SHP77 treated with DMSO at 0.1 percent for 48 hours (cell line): ENCODE measurements at regions not wholly inside any gene's neighbourhood (a gene's known extent, or its start where the extent isn't known, plus 50 kb on each side); places are given as distances from the start of the nearest gene placed in this dataset.

Source experiments
- DNase-seq: peaks from one replicate; lab custom pipeline; 2025; lab: John Stamatoyannopoulos, UW

DNA sequence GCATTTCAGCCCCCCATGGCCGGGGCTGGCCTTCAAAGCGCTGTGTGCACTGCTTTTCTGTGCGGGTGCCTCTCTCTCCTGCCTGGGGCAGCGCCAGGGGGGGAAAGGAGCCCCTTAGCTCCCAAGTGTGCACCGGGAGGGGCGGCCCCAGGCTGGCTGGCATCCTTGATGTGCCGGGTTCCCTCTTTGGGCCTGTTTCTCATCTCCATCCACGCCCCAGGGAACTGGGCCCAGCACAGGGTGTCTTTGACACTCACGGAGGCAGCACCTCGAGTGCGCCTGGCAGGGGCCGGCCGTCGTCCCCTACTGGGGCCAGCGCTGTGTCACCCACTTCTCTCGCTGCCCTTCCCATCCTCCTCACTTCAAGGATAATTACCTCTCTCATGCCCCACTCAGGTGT is 324.3 kb downstream of the TEX29 start:
- DNase-seq = no peak

GRCh38 chr13:111645198-111645597 is 324.8 kb downstream of the TEX29 start:
- no peak for DNase-seq

- DNase-seq = no peak
Measured at GRCh38 chr13:111645598-111646455, 325.4 kb downstream of the TEX29 start.

DNA sequence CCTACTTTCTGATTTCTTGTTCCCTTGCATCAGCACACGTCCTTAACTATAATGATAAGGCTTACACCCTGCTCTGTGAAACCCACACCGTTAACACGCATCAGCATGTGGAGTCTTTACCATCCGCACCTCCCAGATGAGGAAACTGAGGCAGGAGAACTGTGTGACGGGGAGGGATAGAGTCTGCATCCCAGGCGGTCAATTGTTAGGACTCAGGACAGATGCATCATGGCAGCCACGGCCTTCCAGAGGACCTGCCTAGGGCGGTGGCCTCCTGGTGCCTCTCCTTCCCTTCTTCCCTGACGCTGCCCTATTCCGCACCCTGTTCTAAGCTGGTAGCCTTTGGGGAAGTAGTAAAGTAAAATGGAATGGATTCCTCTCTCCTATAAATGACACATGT is 326.0 kb downstream of the TEX29 start:
- DNase-seq = no peak

- no peak for DNase-seq
Measured at GRCh38 chr13:111648885-111649284, 328.4 kb downstream of the TEX29 start.

DNA sequence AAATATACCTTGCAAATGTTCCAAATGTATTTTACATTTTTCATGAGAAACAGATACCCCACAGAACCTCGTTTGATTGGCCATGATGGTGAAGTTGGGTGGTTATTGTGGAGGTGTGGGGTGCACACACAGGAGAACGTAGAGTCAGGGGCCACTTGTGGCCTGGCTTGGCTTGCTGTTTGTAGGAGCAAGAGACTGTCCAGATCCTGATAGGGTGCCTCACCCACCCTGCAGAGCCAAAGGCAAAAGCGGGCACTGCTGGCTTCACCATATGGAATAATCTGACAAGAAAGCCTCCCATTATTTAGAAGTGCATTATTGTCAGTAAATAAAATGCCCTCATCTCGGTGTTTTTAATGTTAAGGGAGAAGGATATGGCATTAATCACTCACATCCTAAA is 330.2 kb downstream of the TEX29 start:
- DNase-seq = no peak

DNA sequence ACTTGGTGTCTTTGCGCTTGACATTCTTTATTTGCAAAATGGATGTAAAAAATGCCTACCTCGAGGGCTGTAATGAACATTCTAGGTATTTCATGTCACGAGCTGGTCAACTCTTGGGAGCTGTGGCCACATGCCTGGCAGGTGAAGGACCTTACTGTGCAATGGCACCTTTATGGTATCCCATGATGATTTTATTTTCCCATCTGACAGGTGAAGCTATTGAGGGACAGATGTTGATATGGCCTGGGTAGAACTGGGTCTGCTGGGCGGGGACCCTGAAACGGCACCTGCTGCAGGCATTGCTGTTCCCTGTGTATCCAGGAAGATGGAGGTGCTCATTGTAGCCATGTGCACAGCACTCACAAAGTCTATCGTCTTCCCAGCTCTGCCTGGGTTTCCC is 332.2 kb downstream of the TEX29 start:
- no peak for DNase-seq

- DNase-seq = no peak
Measured at GRCh38 chr13:111654531-111654930, 334.1 kb downstream of the TEX29 start.

- DNase-seq = no peak
Measured at GRCh38 chr13:111656439-111656838, 336.0 kb downstream of the TEX29 start.

- DNase-seq = no peak
Measured at GRCh38 chr13:111657013-111657412, 336.6 kb downstream of the TEX29 start.

- DNase-seq = no peak
Measured at GRCh38 chr13:111658145-111659100, 338.0 kb downstream of the TEX29 start.

- DNase-seq = no peak
Measured at GRCh38 chr13:111659219-111659775, 338.9 kb downstream of the TEX29 start.

GRCh38 chr13:111659842-111660241 is 339.4 kb downstream of the TEX29 start:
- DNase-seq = no peak

DNA sequence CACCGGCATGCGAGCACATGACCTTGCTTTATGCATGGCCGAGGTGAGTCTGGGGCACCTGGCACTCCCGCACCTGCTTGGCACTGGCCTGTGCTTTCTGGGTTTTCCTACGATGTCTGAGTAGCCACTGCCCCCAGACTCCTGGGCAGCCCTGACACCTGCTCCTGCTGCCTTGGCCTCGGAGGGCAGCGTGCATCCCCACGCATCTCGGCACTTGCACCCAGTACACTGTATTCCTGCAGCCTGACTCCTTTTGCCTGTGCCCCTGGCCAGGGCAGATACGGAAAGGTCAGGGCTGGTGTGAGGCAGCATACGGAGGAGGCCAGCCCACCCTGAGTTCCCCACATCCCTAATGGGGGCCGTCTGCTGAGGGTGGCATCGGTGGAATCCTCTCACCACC is 340.6 kb downstream of the TEX29 start:
- DNase-seq = no peak

- no peak for DNase-seq
Measured at GRCh38 chr13:111661776-111662175, 341.3 kb downstream of the TEX29 start.

DNA sequence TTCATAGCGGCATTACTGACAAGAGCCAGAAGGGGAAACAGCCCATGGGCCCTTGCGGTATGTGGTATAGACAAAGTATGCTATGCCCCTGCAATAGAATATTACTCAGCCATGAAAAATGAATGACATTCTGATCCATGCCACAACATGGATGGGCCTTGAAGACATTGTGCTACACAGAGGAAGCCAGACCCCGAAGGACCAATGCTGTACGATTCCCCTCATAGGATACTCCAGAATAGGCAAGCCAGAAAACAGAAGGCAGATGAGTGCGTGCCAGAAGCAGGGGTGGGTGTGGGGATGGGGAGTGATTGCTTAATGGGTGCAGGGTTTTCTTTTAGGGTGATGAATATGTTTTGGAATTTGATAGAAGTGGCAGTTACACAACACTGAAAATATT is 342.0 kb downstream of the TEX29 start:
- no peak for DNase-seq

- DNase-seq = no peak
Measured at GRCh38 chr13:111662895-111663294, 342.5 kb downstream of the TEX29 start.

DNA sequence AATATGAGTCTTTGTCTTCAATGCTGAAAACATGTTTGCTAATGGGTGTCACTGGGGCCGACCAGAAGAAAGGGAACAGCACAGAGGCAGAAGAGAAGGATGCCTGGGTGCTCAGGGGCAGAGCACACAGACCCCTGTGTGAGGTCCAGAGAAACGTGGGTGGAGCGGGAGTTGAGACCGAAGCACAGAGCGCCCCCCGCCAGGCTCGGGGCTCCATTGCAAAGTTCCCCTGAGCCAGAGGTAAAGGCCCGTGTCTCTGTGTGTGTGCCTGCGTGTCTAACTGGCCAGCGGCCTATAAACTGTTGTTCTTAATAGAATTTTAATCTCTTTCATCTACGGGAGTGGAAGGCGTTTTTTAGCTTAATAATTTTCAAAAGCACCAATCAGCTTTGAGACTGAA is 343.1 kb downstream of the TEX29 start:
- DNase-seq = no peak

- no peak for DNase-seq
Measured at GRCh38 chr13:111663953-111664421, 343.5 kb downstream of the TEX29 start.

GRCh38 chr13:111664696-111665095 is 344.3 kb downstream of the TEX29 start:
- no peak for DNase-seq

DNA sequence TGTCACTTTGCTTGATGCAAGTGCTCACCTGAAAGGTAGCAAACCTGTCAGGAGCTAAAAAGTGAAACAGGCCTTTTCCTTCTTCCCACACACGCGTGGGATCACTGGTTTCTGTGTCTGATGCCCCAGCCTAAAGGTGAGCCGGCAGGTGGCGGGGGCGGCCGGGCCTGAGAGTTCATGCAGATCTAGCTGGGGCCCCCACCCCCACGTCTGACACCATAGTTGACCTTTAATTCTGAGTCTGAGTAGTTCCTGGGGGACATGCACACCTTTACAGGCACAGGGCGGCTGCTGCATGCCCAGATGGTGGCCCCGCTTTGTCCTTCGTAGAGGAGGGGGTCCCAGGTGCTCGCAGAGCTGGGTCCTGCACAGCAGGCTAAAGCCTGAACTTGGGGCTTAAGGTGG is 345.3 kb downstream of the TEX29 start:
- no peak for DNase-seq

DNA sequence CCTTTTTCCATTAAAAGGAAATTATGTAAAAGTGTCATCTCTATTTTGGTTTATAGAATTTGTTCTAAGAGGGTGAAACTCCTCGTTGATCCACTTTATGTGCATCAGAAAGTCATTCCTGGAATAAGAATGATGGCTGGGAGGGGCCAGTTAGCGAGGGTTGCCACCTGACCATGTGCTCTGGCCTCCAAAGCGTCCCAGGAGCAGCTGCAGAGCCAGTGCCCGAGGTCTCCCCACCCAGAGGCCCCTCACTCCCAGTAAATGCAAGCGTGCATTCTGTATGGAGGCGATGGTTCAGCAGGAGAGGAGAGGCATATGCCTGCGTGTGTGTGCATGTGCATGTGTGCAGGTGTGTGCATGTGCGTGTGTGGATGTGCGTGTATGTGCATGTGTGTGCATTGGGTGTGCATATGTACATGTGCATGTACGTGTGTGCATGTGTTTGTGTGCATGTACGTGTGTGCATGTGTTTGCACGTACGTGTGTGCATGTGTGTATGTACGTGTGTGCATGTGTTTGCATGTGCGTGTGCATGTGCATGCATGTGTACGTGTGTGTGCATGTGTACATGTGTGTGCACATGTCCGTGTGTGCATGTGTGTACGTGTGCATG is 345.8 kb downstream of the TEX29 start:
- DNase-seq = no peak
